GM18499 (cell line): ENCODE measurements at regions not wholly inside any gene's neighbourhood (a gene's known extent, or its start where the extent isn't known, plus 50 kb on each side); places are given as distances from the start of the nearest gene placed in this dataset.
"Not testable (repeated sequence)": the region's sequence is repeated elsewhere in the genome, so short reads cannot be mapped to it uniquely, and the experiment has no call there.

Source experiments
- ATAC-seq: cut with Tn5 transposase; IDR thresholded peaks from one replicate; pipeline ENCODE4 v1.9.1; 2021; ENCODE audit warnings: moderate number of reproducible peaks; ENCODE audit not compliant: insufficient read depth, unreplicated experiment

DNA sequence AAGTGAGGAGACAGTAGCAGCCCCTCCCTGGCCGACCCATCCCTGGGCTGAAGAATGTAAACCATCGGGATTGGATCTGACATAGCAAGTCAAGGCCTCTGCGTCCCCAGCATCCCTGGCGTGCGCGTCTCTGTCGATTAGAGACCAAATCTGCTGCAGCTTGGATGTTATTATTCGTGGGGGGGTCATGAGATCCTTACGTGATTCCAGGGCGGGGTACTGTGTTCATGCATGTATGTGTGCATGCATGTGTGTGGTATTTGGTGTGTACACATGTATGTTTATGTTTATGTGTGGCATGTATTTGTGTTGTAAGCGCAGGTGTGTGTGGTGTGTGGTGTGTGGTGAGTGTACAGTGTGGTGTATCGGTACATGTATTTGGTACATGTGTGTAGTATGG is 741.8 kb upstream of the SALL3 start:
- no peak for ATAC-seq

DNA sequence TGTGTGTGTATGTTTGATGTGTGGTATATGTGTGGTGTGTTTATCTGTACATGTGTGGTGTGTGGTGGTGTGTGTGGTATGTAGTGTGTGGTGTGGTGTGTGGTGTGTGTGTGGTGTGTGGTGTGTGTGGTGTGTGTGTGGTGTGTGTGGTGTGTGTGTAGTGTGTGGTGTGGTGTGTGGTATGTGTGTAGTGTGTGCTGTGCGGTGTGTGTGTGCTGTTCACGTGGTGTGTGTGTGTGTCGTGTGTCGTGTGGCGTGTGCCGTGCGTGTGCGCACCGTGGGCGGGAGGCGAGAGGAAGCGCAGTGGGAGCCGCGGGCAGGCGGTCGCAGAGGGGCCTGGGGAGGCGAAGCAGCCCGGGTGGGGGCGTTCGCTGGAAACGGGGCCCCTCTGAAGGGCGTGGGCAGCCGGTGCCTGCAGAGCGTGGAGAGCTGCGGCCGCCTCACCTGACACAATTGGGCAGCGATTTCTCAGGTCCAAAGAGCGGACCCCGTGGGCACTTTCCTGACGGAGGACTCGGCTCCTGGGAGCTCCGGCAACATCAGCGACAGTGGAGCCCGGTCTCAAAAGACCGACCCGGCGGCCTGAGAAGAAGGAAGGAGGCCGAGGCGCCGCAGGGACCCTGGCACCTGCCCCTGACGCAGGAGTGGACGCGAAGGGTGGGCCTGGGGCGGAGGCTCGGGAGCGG is 741.1 kb upstream of the SALL3 start:
- no peak for ATAC-seq

GRCh38 chr18:78239090-78239457 is 740.5 kb upstream of the SALL3 start:
- ATAC-seq: no peak

DNA sequence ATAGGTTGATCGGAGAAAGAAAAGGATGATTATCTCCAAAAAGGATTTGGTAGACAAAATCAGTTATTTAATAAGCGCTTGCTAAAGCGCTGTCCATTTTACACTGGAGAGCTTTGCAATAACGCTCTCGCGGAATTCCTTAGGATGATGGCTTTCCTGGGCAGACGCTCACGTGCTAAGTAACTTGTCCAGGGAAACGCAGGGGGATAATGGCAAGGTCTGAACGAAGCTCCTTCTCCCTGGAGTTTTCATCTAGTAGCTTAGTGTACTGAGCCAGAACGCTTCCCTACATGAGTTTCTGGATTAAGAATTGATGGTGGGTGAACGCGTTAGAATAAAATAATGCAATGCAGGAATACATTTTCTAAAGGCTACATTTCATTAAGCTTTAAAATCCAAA is 739.5 kb upstream of the SALL3 start:
- ATAC-seq: no peak

GRCh38 chr18:78240627-78241252 is 738.9 kb upstream of the SALL3 start:
- ATAC-seq: no peak

DNA sequence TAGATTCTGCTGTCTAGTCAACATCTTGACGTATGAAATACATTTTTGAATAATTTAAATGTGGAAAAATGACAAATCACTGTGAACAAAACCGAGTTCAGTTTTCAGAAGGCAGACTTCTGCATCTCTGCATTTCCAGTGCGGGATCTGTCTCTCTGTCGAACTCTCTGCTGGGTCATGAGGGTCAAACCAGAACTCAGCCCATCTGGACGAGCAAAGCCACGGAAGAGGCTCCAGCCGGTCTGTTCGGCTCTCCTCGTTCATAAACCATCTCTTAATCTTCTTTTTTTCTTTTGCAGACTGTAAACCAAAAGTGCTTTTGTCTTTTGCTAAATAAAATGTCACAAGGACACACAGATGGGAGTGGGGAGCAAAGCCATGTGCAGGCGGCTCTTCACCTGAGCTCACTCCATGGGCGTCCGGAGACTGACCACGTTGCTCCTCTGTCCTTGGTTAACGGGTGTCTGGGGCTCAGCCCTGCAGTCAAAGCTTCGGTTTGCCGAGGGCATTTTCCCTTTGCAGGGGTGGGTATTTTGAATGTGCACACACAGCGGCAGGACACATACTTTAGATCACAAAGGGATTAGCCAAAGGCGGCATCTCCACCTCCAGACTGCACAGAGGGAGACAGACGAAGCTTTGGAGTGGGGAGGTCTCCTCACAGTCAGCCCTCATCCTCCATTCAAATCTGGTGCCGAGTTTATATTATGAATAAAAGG is 737.9 kb upstream of the SALL3 start:
- no peak for ATAC-seq

DNA sequence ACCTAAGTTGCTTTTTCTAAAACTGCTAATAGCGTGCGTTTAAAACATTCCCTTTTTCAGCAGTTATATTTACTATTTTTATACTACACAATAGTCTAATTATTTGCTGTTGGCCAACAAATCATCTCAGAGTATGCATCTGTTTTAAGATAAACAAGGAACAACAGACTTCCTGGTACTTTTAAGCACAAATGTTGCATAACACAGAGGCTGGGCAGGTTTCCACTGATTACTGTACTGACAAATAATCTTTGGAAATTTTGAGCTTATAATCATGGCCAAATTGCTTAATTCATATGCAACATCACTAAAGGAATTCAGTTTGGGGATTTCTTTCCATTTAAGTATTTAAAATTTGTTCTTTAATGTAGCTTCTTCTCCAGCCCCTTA is 737.4 kb upstream of the SALL3 start:
- ATAC-seq: no peak

DNA sequence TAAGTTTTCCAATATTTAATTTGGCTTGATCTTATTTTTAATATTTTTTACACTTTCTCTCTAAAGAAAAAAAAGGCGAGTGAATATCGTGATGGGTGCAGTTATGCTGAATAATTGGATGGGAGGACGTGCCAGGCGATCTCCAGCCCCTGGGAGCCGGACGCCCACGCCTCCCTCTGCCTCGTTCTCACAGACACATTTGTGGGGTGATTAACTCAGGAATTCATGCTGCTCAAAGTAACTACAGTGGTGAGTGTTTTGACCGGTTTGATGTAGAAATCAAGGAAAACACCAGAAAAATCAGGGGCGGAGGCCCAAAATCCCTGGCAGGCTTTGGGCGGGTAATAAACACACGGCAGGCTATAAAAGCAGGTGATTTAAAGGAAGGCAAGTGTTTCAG is 736.8 kb upstream of the SALL3 start:
- ATAC-seq: no peak

- no peak for ATAC-seq
Observed at GRCh38 chr18:78244779-78245178, 734.8 kb upstream of the SALL3 start.

GRCh38 chr18:78245451-78245850 is 734.2 kb upstream of the SALL3 start:
- no peak for ATAC-seq

- no peak for ATAC-seq
Observed at GRCh38 chr18:78246050-78246449, 733.6 kb upstream of the SALL3 start.

DNA sequence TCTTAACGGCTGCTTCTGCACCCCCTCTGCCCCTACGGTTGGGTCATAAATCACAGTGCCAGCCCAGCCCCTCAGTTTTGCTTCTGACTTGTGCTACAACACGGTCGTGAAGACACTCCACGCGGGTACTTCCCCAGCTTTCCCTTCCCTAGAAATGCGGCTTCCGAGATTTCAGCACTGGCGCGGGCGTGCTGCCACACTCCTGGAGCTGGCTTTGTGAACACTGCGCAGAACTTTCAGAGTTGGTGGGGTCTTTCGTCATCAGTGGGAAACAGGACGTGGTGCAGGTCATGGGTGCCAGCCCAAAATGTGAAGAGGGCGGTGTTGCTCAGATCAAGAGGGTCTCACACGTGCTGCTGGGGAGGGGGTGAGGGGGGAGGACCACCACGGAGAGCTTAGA is 733.0 kb upstream of the SALL3 start:
- ATAC-seq: no peak

DNA sequence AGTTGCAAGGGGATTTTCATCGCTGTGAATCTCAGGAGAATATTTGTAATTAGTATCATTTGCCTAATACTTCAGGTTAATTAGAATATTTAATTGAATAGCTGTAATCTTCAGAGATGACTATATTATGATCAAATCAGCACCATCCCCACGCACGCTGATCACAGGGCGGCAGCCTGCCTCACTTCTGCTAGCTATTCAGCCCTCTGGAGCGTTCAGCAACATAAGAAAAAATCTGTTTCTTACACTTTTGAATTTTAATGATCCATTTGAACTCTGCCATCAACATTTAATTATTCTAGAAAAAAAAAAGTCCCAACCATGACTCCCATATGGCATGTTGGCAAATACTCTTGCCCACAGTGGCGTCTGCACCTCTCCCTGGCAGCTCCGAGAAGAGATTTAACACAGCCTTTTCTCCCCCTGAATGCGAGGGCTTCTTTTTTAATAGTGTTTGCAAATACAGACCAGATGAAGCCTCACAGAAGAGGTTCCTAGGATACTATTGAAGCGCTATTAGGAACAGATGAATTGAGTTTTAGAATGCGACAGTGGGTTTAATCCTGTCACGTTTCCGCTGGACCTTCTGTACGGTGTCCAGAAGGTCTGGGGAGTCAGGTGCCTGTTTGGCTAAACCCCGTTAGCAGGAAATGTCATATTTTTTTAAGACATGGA is 731.9 kb upstream of the SALL3 start:
- ATAC-seq: no peak

DNA sequence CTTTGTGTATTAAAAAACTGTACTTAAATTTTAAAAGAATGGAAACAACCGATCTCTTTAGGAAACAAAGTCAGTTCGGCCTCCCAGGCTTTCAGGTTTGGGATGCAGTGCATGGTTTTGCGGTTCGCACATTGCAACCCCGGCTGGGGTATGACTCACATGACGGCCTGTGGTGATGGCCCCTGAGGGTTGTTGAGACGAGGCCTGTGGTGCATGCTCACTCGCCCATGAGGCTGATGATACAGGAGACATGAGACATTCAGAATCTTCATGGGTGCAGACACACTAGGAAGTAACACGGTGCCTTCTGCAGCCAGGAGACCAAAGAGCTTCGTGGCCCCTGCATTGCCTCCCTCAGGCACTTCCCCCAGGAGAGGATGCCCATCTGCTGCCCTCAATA is 724.6 kb upstream of the SALL3 start:
- ATAC-seq: no peak

DNA sequence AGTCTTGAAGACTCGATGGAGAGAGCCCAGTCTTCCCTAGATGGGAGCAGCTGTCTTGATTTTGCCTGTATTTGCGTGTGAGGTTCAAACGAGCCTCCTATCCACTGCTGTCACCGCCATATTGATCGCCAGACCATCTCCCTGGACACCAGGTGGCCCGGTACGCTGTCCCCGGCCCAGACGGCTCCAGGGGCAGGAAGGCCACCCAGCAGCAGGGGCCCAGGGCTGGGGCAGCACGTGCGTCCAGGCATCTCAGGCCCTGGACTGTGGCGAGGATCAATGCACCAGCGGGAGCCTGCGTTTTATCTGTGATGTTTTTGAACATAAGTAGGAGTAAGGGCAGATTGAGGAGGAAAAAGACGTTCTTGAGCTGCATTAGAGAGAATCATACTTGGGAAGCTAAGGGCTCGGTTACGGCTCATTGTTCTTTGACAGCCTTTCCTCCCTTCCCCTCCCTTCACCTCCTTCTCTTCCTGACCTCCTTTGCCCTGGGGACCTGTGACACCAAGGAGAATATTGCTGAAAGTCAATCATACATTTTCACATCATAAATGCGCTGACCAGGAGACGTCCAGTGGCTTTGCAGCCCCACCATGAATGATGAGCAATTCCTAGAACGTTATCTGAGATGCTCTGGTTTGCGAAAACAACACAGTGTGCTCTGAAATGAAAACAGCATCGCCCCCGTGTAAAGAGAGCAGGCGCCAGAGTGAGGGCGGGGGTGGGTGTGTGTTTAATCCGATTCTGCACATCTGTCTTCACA is 711.2 kb upstream of the SALL3 start:
- ATAC-seq: no peak

- no peak for ATAC-seq
Observed at GRCh38 chr18:78271790-78272189, 707.8 kb upstream of the SALL3 start.

GRCh38 chr18:78273876-78274275 is 705.7 kb upstream of the SALL3 start:
- no peak for ATAC-seq

DNA sequence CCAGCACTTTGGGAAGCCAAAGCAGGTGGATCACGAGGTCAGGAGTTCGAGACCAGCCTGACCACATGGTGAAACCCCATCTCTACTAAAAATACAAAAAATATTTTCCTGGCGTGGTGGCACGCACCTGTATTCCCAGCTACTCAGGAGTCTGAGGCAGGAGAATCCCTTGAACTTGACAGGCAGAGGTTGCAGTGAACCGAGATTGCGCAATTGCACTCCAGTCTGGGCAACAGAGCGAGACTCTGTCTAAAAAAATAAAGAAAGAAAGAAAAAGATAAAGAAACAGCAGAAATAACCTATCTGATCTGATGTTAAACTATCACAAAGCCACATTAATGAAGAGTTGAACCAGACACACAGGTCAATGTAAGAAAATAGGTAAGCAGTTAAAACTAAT is 696.2 kb upstream of the SALL3 start:
- ATAC-seq: not testable (repeated sequence)

DNA sequence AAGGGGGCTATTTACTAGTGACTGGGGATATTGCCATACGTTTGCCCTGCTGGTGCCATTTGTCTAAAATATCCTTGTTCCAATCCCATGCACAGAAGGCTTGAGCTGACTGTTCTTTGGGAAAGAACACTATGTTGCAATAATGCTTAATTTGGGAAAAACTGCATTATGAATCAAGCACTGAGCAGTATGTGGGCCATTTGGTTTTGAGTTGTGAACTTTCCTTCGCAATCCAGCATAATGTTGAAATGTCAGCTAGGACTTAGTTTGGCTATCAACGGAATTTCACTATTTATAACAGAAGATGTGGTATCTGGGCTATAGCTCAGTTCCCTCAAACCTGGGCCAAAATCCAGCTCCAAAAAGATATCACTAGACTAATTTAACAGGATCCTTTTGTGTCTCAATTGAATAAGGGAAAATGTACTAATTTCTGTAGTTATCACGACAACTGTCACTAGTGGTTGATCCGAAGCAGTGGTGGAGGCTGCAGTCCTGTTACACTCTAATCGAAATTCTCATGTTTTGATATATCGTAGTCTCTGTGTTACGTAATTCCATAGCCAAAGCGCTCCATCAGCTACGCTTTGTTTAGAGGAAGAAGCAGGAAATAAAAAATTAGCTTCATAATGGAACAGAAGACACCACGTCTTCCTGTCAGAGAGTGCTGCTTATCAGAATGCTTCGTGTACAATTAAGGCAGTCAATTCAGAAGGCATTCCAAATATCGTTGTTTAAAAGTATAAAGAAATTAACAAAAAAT is 686.8 kb upstream of the SALL3 start:
- ATAC-seq: no peak

DNA sequence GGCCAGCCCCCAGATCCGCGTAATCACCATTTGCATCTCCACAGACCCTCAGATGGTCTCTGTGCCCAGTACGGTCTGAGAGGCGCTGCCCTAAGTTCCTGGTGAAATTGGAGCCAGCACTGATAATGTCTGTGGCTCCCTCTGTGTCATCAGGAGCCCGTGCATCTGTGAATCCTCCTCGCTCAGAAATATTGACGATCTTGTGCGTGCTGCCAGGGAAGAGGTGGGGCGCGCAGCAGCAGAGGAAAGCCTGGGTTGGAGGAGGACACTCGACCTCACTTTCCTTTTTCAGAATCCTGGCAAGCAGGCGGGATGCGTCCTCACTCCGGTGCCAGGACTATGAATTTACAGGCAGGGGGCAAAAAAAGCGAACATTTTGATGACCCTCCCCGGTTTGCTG is 686.1 kb upstream of the SALL3 start:
- no peak for ATAC-seq
